Right lobe of liver (tissue), 6 donors: ENCODE measurements at regions not wholly inside any gene's neighbourhood (a gene's known extent, or its start where the extent isn't known, plus 50 kb on each side); places are given as distances from the start of the nearest gene placed in this dataset.

ENCODE experiments used
- ATAC-seq, 4 donors: fragments of 200-7000 bp; cut with Tn5 transposase; one replicate each; pipeline ENCODE4 v1.9.1; 2020; ENCODE audit warnings: mild to moderate bottlenecking in 4 of 4, moderate library complexity in 4 of 4
- DNase-seq, 3 donors: peaks; one replicate each; pipeline ENCODE4 v3.0.0-alpha.2; 2020
- H3K27ac ChIP-seq, 3 donors: fragments of 200-600 bp; one replicate each; pipeline ENCODE4 v1.8.0; 2022
- H3K27me3 ChIP-seq, 2 donors: fragments of 200-600 bp; one replicate each; pipeline ENCODE4 v1.8.0; 2022
- H3K36me3 ChIP-seq, 4 donors: fragments of 200-600 bp; sonication (generic) in 1 of 4; one replicate each; pipeline versions ENCODE4 v1.5.1 to v1.8.0; 2017 to 2022; ENCODE audit warnings: control low read depth in 1 of 4
- H3K4me1 ChIP-seq, 4 donors: fragments of 200-600 bp; sonication (generic) in 1 of 4; one replicate each; pipeline versions ENCODE4 v1.5.1 to v1.8.0; 2017 to 2022; ENCODE audit warnings: control low read depth in 1 of 4
- H3K4me3 ChIP-seq, 3 donors: fragments of 200-600 bp; one replicate each; pipeline ENCODE4 v1.8.0; 2022
- H3K9me3 ChIP-seq, 4 donors: fragments of 200-600 bp; sonication (generic) in 1 of 4; one replicate each; pipeline versions ENCODE4 v1.5.1 to v1.8.0; 2017 to 2022; ENCODE audit warnings: control low read depth in 1 of 4
- POLR2A ChIP-seq: fragments of 450-650 bp; IDR thresholded peaks from one replicate; pipeline ENCODE4 v1.6.1; 2017; ENCODE audit warnings: antibody characterized with exemption, mild to moderate bottlenecking
- WGBS: methylation state at CpG from one replicate; pipeline ENCODE4 v1.1.6; 2018; ENCODE audit warnings: low coverage, low lambda C conversion rate; ENCODE audit not compliant: insufficient coverage; ENCODE audit errors: missing lambda C conversion rate; 5-methylcytosine and 5-hydroxymethylcytosine counted together
- intact Hi-C, 2 donors: fragments of 100-400 bp; cut with DNase I; formaldehyde crosslinking; loops; one replicate each; pipeline versions ENCODE4 v1.11.2 to v1.14.1; 2022
- TF ChIP-seq, protein P1 (sequence below), 4 donors: fragments of 200-600 bp in 3 of 4; fragments of 450-650 bp in 1 of 4; IDR thresholded peaks; one replicate each; pipeline versions ENCODE4 v1.5.1 to v1.8.0; 2016 to 2022; ENCODE audit warnings: antibody characterized with exemption in 4 of 4, mild to moderate bottlenecking in 2 of 4
- donor health status: DM: no; HTN: yes; CAD: no.
- donor health status: DM: no; HTN: no; CAD: no.
- donor health status: DM: no; HTN: no; CAD: no.
- donor health status: DM: no; HTN: yes; CAD: no.
- donor health status: DM: no; HTN: yes; CAD: no.

DNA sequence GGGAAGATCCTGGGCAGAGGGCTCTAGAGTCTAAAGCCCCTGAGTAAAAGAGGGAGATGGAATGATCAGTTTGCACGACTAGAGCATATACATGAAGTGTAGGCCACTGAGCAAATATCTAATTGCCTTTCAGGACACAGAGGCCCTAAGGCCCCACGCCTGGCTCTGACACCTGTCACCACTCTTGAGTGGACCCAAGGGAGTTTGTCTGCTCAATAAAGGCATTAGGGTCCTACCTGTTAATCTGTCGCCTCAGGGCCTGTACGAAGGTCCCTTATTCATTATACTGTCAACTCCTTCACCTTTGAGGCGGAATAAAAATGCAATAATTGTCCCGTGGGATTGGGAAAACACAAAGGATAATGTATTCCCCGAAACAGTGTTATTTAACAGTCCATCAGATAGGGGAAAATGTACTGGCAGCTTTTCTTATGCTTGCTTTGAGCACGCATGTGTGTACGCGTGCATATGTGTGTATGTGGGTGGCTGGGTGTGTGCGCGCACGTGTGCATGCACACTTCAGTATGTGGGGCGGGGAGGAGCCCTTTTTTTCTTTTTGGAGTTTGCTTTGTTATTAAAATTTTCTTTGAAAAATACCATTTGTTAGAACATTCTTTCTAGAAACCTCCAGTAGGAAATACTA lies 161.8 kb upstream of the SERP2 start:
- 83% methylated on average over 9 of the region's 14 CpGs for WGBS

DNA sequence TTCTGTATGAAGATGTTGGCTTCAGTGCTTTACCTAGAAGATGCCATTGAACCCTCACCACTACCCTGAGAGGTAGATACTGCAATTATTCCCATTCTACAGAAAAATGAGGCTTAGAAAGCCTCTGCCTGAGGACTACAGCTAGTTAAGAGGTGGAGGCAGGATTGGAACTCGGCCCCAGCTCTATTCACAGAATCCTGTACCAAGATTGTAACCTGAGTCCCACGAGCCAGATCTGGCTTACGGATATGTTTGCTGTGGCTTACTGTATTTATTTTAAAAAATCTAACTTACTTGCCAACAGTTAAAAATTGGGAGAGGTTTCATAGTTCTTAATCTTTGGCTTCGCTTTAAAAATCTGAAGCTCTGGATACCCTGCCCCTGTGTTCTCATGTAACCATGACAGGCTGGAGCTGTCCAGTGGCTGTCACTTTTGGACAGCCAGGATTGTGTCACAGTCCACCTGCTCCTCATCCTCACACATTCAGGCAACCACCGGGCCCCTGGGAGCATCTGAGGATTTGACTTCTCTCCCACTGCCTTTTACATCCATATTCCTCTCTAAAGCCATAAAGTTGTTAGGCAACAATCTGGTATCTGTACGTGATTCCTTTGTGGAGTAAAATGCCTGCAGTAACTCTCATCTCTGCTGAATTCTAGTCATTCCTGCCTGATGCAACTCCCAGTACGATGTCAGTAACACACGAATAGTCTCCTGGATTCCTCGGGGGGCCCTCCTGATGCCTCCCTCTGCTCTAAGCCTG lies 160.8 kb upstream of the SERP2 start:
- WGBS, result 70% methylated on average over 8 of the region's 9 CpGs
- Histone ChIP-seq H3K36me3 (no peaks in the 10 kb centered on the region), H3K9me3 (no peaks in the 10 kb centered on the region), H3K4me3 (no peak overlapping the region), H3K27ac (no peak overlapping the region), H3K27me3 (no peaks in the 10 kb centered on the region), H3K4me1 (peaks cover 0 to 18% (median 3%) of the 10 kb centered on the region in 4 donors)
- ATAC-seq, result no peak
- intact Hi-C loops, result no loop called here
- DNase-seq, result no peak
- no peak for TF ChIP-seq POLR2A
- TF ChIP-seq, protein P1, sequence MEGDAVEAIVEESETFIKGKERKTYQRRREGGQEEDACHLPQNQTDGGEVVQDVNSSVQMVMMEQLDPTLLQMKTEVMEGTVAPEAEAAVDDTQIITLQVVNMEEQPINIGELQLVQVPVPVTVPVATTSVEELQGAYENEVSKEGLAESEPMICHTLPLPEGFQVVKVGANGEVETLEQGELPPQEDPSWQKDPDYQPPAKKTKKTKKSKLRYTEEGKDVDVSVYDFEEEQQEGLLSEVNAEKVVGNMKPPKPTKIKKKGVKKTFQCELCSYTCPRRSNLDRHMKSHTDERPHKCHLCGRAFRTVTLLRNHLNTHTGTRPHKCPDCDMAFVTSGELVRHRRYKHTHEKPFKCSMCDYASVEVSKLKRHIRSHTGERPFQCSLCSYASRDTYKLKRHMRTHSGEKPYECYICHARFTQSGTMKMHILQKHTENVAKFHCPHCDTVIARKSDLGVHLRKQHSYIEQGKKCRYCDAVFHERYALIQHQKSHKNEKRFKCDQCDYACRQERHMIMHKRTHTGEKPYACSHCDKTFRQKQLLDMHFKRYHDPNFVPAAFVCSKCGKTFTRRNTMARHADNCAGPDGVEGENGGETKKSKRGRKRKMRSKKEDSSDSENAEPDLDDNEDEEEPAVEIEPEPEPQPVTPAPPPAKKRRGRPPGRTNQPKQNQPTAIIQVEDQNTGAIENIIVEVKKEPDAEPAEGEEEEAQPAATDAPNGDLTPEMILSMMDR (IDR thresholded peaks at IDR 0.05), result no peak

More for the DNA sequence above, 161.8 kb upstream of the SERP2 start:
- DNase-seq (no peak), ATAC-seq (no peak)
- intact Hi-C loops, result no loop called here
- H3K27ac ChIP-seq, result no peak overlapping the region
- TF ChIP-seq POLR2A, result no peak
- TF ChIP-seq, protein P1 (IDR thresholded peaks at IDR 0.05), result no peak
- H3K36me3 ChIP-seq, result no peaks in the 10 kb centered on the region
- no peak overlapping the region for H3K4me3 ChIP-seq
- peaks cover 0 to 18% (median 3%) of the 10 kb centered on the region in 4 donors for H3K4me1 ChIP-seq
- no peaks in the 10 kb centered on the region for H3K27me3 ChIP-seq
- no peaks in the 10 kb centered on the region for H3K9me3 ChIP-seq

DNA sequence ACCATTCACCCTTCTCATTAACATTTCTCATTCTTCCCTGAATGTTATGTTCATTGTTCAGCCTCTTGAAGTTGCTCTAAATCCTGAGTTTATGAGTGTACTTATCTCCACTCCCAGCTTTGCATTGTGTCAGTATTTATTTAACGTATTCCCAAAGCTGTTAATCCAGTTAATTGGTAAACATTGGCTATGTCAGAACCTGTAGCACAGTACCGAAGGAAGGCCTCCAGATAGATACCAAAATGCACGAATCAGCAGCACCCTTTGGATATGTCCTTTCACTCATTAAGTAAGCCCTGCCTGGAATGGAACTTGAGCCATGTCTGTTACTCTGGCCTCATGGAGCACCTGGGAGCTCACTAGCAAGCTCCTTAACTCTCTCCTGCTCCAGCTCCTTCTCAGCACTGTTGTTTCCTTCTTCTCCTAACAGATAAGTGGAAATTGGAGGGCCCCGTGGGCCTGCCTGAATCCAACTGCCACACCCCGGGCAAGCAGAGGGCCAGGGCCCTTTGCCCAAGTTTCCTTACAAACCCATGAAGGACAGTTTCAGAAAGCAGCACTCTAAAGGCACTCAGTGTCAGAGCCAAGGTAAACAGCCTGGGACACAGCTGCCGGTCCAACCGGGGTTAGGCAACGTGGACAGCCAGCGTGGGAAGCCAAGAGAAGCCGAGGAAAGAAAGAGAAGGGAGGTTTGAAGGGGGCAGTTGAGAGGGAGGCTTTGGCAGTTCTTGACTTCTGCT lies 155.0 kb upstream of the SERP2 start:
- ATAC-seq, result peak; percentile 88 to 98 (median 96)
- Histone ChIP-seq H3K4me3 (no peak overlapping the region), H3K27me3 (no peaks in the 10 kb centered on the region), H3K27ac (peak overlapping the region; percentile 25 to 32 (median 29)), H3K4me1 (peaks cover 0 to 19% (median 8%) of the 10 kb centered on the region in 4 donors), H3K9me3 (no peaks in the 10 kb centered on the region), H3K36me3 (no peaks in the 10 kb centered on the region)
- DNase-seq, result peak; percentile 74 to 86 (median 81)
- 19% methylated on average over 10 of the region's 10 CpGs for WGBS
- TF ChIP-seq, protein P1 (IDR thresholded peaks at IDR 0.05), result no peak
- no peak for TF ChIP-seq POLR2A
- intact Hi-C loops, result no loop called here

DNA sequence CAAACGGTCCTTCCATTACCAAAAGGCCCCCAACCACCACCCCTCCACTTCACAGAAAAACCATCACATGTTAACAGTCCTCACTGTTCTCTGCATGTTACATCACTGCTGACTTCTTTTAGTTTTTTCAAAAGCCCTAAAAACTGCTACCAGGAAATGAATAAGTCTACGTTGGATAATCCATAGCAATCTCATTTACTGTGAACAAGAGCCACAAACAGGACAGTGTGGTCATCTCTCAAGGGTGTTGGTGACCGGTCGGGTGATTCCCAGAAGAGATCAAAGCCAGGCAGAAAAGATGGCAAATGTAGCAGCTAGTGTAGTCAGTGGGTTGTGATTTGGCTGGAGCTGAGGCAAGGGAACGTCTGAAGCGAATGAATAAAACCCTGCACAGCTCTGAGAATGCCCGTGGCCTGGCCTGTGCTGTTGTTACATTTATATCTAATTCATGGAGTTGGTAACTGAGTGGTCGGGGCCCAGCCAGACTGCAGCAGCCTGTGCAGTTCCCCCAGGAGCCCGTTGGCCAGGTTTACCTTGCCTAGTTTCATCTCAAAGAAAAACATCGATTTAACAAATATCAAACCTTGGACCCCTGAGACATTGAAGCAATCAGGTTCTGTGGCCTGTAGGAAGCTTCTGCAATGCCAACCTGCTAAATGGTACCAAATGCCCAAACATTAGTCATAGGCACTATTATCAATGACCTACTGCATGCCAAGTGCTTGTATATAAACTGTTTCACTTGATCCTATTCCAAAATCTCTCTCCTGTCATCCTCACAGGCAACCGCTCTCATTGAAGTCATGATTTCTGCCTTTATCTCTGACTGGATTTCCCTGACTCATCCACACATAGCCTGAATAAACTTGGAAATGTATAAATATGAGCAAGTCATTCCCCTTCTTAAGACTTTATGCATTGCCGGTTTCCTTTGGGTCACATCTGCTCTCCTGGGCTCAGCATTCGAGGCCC lies 153.8 kb upstream of the SERP2 start:
- TF ChIP-seq POLR2A, result no peak
- TF ChIP-seq, protein P1 (IDR thresholded peaks at IDR 0.05), result no peak
- no peaks in the 10 kb centered on the region for H3K27me3 ChIP-seq
- intact Hi-C loops, result no loop called here
- DNase-seq (no peak), ATAC-seq (peak in 2 of 4 donors; percentile 74 to 82)
- peak overlapping the region in 2 of 3 donors; percentile 29 to 37 for H3K27ac ChIP-seq
- H3K9me3 ChIP-seq, result no peaks in the 10 kb centered on the region
- no peaks in the 10 kb centered on the region for H3K36me3 ChIP-seq
- H3K4me3 ChIP-seq, result no peak overlapping the region
- H3K4me1 ChIP-seq, result peaks cover 0 to 19% (median 8%) of the 10 kb centered on the region in 4 donors
- WGBS, result 67% methylated on average over 12 of the region's 13 CpGs
